A549 (cell line): ENCODE measurements at regions not wholly inside any gene's neighbourhood (a gene's known extent, or its start where the extent isn't known, plus 50 kb on each side); places are given as distances from the start of the nearest gene placed in this dataset.

ENCODE experiments used
- ATAC-seq, 2 experiments: fragments of 200-7000 bp in 1 of 2; fragments of >200 bp in 1 of 2; cut with Nextera tagmentation in 1 of 2; cut with Tn5 transposase in 1 of 2; 3 replicates each; pipeline versions ENCODE4 v1.8.0 to v1.9.1; 2018 to 2020; ENCODE audit warnings: mild to moderate bottlenecking in 1 of 2, moderate library complexity in 1 of 2
- CTCF ChIA-PET: fragments of 300-600 bp; sonication (Branson Sonifier 250); formaldehyde crosslinking; extraction: SDS; loops from one replicate; lab custom pipeline; 2021; ENCODE audit warnings: antibody characterized with exemption, inconsistent platforms; lab: Yijun Ruan, JAX
- POLR2A ChIA-PET: fragments of 350-600 bp; formaldehyde crosslinking; extraction: SDS; loops from one replicate; lab custom pipeline; 2021; ENCODE audit warnings: antibody characterized with exemption, inconsistent platforms; lab: Yijun Ruan, JAX
- DNase-seq, 2 experiments: peaks; one replicate each; pipeline versions ENCODE4 v3.0.0 to v3.0.0-alpha.2; 2011 to 2016; ENCODE audit warnings: low read depth in 1 of 2, low spot score in 1 of 2
- FAIRE-seq: peaks from 2 replicates; lab custom pipeline; 2011; peaks lifted over from hg19 to GRCh38; lab: Jason Lieb, UNC
- H3K27ac ChIP-seq, 2 experiments: fragments of >200 bp; sonication (Bioruptor Twin); formaldehyde crosslinking; 3 replicates each; pipeline ENCODE4 v1.5.1; 2016 to 2017
- H3K4me1 ChIP-seq: fragments of >200 bp; sonication (Bioruptor Twin); formaldehyde crosslinking; 3 replicates; pipeline ENCODE4 v1.6.1; 2016
- H3K4me2 ChIP-seq: fragments of >200 bp; sonication (Bioruptor Twin); formaldehyde crosslinking; 3 replicates; pipeline ENCODE4 v1.6.1; 2016
- H3K4me3 ChIP-seq: fragments of >200 bp; sonication (Bioruptor Twin); formaldehyde crosslinking; 3 replicates; pipeline ENCODE4 v1.5.1; 2016
- H3K9me3 ChIP-seq: fragments of >200 bp; sonication (Bioruptor Twin); formaldehyde crosslinking; 3 replicates; pipeline ENCODE4 v1.6.1; 2016
- CBX8 ChIP-seq: fragments of 200-600 bp; sonication (generic); IDR thresholded peaks from 2 replicates; pipeline ENCODE4 v1.6.1; 2016
- E2F6 ChIP-seq: IDR thresholded peaks from 2 replicates; pipeline ENCODE4 v1.6.1; 2012; ENCODE audit warnings: low read depth, borderline replicate concordance
- EHF ChIP-seq: fragments of 250-450 bp; sonication (Bioruptor Pico); IDR thresholded peaks from 2 replicates; pipeline ENCODE4 v1.5.0; 2020; ENCODE audit warnings: mild to moderate bottlenecking
- EHMT2 ChIP-seq: fragments of 200-600 bp; sonication (generic); IDR thresholded peaks from 2 replicates; pipeline ENCODE4 v1.6.1; 2016; ENCODE audit warnings: antibody characterized with exemption, low read depth, mild to moderate bottlenecking, moderate library complexity
- EP300 ChIP-seq, 2 experiments: fragments of >200 bp; sonication (Bioruptor Twin); formaldehyde crosslinking; IDR thresholded peaks; 2 replicates in 1 of 2; 3 replicates in 1 of 2; pipeline ENCODE4 v1.6.1; 2016 to 2017
- FOSB ChIP-seq: fragments of 250-450 bp; sonication (Bioruptor Pico); IDR thresholded peaks from 2 replicates; pipeline ENCODE4 v1.5.0; 2020; ENCODE audit warnings: mild to moderate bottlenecking, moderate library complexity
- FOSL2 ChIP-seq, 2 experiments: fragments of 450-650 bp in 1 of 2; fragments of >200 bp in 1 of 2; sonication (Bioruptor Twin) in 1 of 2; formaldehyde crosslinking; IDR thresholded peaks; 2 replicates each; pipeline versions ENCODE4 v1.5.0 to v1.6.1; 2016 to 2020; ENCODE audit warnings: mild to moderate bottlenecking in 1 of 2, moderate library complexity in 1 of 2
- HEYL ChIP-seq: fragments of 250-450 bp; sonication (Bioruptor Pico); IDR thresholded peaks from 2 replicates; pipeline ENCODE4 v1.8.0; 2021; ENCODE audit warnings: mild to moderate bottlenecking, moderate library complexity
- JUNB ChIP-seq: fragments of >200 bp; sonication (Bioruptor Twin); formaldehyde crosslinking; IDR thresholded peaks from 2 replicates; pipeline ENCODE4 v1.6.1; 2016
- KDM1A ChIP-seq: fragments of 200-600 bp; sonication (generic); IDR thresholded peaks from 2 replicates; pipeline ENCODE4 v1.6.1; 2016; ENCODE audit warnings: low read depth, mild to moderate bottlenecking
- KDM5A ChIP-seq: fragments of 200-600 bp; sonication (generic); IDR thresholded peaks from 2 replicates; pipeline ENCODE4 v1.6.1; 2016; ENCODE audit warnings: antibody characterized with exemption, mild to moderate bottlenecking
- MAFK ChIP-seq: fragments of 450-650 bp; IDR thresholded peaks from 2 replicates; pipeline ENCODE4 v1.6.1; 2014; ENCODE audit not compliant: partially characterized antibody
- NFE2L2 ChIP-seq: fragments of 150-350 bp; conservative IDR thresholded peaks from 2 replicates; pipeline ENCODE4 v1.6.1; 2014; ENCODE audit warnings: low read length
- PHF8 ChIP-seq: fragments of 200-600 bp; sonication (generic); IDR thresholded peaks from 2 replicates; pipeline ENCODE4 v1.6.1; 2016; ENCODE audit warnings: low read depth, mild to moderate bottlenecking, antibody characterized with exemption, moderate library complexity, borderline replicate concordance
- RARB ChIP-seq: fragments of 250-450 bp; sonication (Bioruptor Pico); IDR thresholded peaks from 2 replicates; pipeline ENCODE4 v1.8.0; 2021; ENCODE audit warnings: mild to moderate bottlenecking, moderate library complexity
- REST ChIP-seq: fragments of 200-600 bp; sonication (generic); IDR thresholded peaks from 2 replicates; pipeline ENCODE4 v1.6.1; 2016; ENCODE audit warnings: antibody characterized with exemption, mild to moderate bottlenecking, moderate library complexity
- RFX5 ChIP-seq: fragments of 450-650 bp; IDR thresholded peaks from 2 replicates; pipeline ENCODE4 v1.7.1; 2014; ENCODE audit warnings: antibody characterized with exemption, mild to moderate bottlenecking, moderate library complexity
- TFCP2L1 ChIP-seq: fragments of 250-450 bp; sonication (Bioruptor Pico); IDR thresholded peaks from 2 replicates; pipeline ENCODE4 v1.5.0; 2021; ENCODE audit warnings: mild to moderate bottlenecking
- ZC3H11A ChIP-seq: fragments of 450-650 bp; IDR thresholded peaks from 2 replicates; pipeline ENCODE4 v1.6.1; 2014; ENCODE audit warnings: antibody characterized with exemption, mild to moderate bottlenecking
- ZFP36 ChIP-seq: fragments of 450-650 bp; IDR thresholded peaks from 2 replicates; pipeline ENCODE4 v1.6.1; 2014; ENCODE audit warnings: borderline replicate concordance; ENCODE audit not compliant: partially characterized antibody
- WGBS: methylation state at CpG from one replicate; pipeline ENCODE4 v1.1.6; 2017; ENCODE audit errors: missing lambda C conversion rate; 5-methylcytosine and 5-hydroxymethylcytosine counted together
- TF ChIP-seq, protein P1 (sequence below): fragments of 150-350 bp; IDR thresholded peaks from 2 replicates; pipeline ENCODE4 v1.6.1; 2014; ENCODE audit warnings: low read depth, mild to moderate bottlenecking, low read length

- no peak overlapping the region for H3K4me2 ChIP-seq
- H3K4me1 ChIP-seq, result peaks cover 78% of the 10 kb centered on the region
- no peak overlapping the region for H3K4me3 ChIP-seq
- WGBS, result 44% methylated on average over 1 of the region's 1 CpG
- FAIRE-seq, result no peak
- H3K27ac ChIP-seq, result no peak overlapping the region
- CTCF ChIA-PET, result interaction anchor here (1.1 to 1.8 kb wide), 5 partner anchors 8 to 109 kb away, joined by 3 to 4 read pairs (median 3); no protein-coding TSS in a partner anchor
- TF ChIP-seq CBX8 (no peak), ZFP36 (no peak), REST (no peak), MAFK (no peak), HEYL (CRISPR knock-in tag) (no peak), KDM5A (no peak), FOSB (CRISPR knock-in tag) (no peak), ZC3H11A (no peak), PHF8 (no peak), EHMT2 (no peak)
- TF ChIP-seq, all 56 proteins: peak for 0
- no peaks in the 10 kb centered on the region for H3K9me3 ChIP-seq
- ATAC-seq, result no peak
- POLR2A ChIA-PET, result no interaction called here
- no peak for DNase-seq
Measured at GRCh38 chr9:94174164-94174563, 84.9 kb upstream of the ZNF169 start.

DNA sequence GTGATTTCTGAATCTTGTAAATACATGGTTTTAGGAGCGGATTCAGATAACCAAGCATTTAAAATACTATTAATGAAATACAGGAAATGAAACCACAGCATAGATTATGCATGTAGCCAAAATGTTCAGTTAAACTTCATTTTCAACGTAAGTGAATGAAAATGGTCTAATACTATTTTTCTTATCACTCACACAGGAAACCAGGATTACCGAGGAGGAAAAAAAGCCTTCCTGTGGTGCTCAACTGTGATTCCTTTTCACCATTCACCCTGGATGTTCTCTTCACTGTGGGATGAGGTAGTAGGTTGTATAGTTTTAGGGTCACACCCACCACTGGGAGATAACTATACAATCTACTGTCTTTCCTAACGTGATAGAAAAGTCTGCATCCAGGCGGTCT is 83.4 kb upstream of the ZNF169 start:
- no peaks in the 10 kb centered on the region for H3K9me3 ChIP-seq
- DNase-seq (no peak), ATAC-seq (no peak), FAIRE-seq (no peak)
- TF ChIP-seq KDM1A (no peak), RARB (CRISPR knock-in tag) (no peak), ZFP36 (no peak), TFCP2L1 (CRISPR knock-in tag) (no peak), CBX8 (no peak), RFX5 (no peak), HEYL (CRISPR knock-in tag) (no peak)
- TF ChIP-seq, protein P1, sequence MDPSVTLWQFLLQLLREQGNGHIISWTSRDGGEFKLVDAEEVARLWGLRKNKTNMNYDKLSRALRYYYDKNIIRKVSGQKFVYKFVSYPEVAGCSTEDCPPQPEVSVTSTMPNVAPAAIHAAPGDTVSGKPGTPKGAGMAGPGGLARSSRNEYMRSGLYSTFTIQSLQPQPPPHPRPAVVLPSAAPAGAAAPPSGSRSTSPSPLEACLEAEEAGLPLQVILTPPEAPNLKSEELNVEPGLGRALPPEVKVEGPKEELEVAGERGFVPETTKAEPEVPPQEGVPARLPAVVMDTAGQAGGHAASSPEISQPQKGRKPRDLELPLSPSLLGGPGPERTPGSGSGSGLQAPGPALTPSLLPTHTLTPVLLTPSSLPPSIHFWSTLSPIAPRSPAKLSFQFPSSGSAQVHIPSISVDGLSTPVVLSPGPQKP, result no peak
- no peak overlapping the region for H3K27ac ChIP-seq
- H3K4me1 ChIP-seq, result peaks cover 63% of the 10 kb centered on the region
- 89% methylated on average over 5 of the region's 5 CpGs for WGBS
- H3K4me2 ChIP-seq, result no peak overlapping the region; the same call in 2 of the 3 replicates
- no peak overlapping the region for H3K4me3 ChIP-seq
- ChIA-PET POLR2A (no interaction called here), CTCF (interaction anchor here (1.2 kb wide), 1 partner anchor 10 kb away, joined by 3 read pairs; no protein-coding TSS in a partner anchor)

DNA sequence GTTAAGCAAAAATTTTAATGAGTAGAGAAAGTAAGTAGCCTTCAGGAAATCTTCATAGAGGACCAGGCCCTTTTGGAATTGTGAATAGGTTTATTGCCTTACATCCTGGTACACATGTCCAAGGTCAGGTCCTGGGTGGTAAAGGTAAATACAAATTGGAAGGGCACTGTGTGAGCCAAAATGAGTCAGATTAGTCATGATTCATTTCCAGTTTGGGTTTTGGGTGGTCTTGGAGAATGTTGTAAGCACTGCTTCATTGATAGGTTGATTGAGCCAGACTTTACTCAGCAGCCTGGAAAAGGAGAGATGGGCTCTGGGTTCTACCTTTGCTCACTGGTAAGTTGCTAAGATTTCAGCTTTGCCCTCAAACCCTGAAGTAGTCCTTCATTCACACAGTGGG is 82.5 kb upstream of the ZNF169 start:
- H3K27ac ChIP-seq, result no peak overlapping the region
- no peak overlapping the region for H3K4me3 ChIP-seq
- H3K9me3 ChIP-seq, result no peaks in the 10 kb centered on the region
- ChIA-PET POLR2A (interaction anchor here (6.1 kb wide), 1 partner anchor 9 kb away, joined by 29 read pairs; no protein-coding TSS in a partner anchor), CTCF (interaction anchor here (1.2 to 1.5 kb wide), 2 partner anchors 24 to 37 kb away, joined by 3 to 5 read pairs; no protein-coding TSS in a partner anchor)
- no peak for DNase-seq
- TF ChIP-seq JUNB (no peak), FOSL2 (IDR thresholded peaks at IDR 0.05) (no peak), FOSL2 (CRISPR knock-in tag; IDR thresholded peaks at IDR 0.05) (no peak), EHF (CRISPR knock-in tag) (no peak), E2F6 (no peak), EP300 (IDR thresholded peaks at IDR 0.05) (no peak), NFE2L2 (no peak), RARB (CRISPR knock-in tag) (no peak)
- FAIRE-seq, result no peak
- H3K4me1 ChIP-seq, result peaks cover 55% of the 10 kb centered on the region
- no peak for ATAC-seq
- no peak overlapping the region for H3K4me2 ChIP-seq
